SKM-1 treated with dmso at 0.1 percent for 144 hours (cell line): ENCODE measurements at regions not wholly inside any gene's neighbourhood (a gene's known extent, or its start where the extent isn't known, plus 50 kb on each side); places are given as distances from the start of the nearest gene placed in this dataset.
"Not testable (repeated sequence)": the region's sequence is repeated elsewhere in the genome, so short reads cannot be mapped to it uniquely, and the experiment has no call there.

Experiments
- DNase-seq: peaks from one replicate; lab custom pipeline; 2025; ENCODE audit not compliant: unreplicated experiment; lab: John Stamatoyannopoulos, UW

GRCh38 chr9:104195142-104195541 is 101.0 kb downstream of the SMC2 start:
- DNase-seq, result not testable (repeated sequence)

- no peak for DNase-seq
Observed at GRCh38 chr9:104200456-104200994, 106.4 kb downstream of the SMC2 start.

- DNase-seq, result no peak
Observed at GRCh38 chr9:104206766-104207165, 112.7 kb downstream of the SMC2 start.

- DNase-seq, result no peak
Observed at GRCh38 chr9:104209387-104209786, 115.3 kb downstream of the SMC2 start.

- DNase-seq, result no peak
Observed at GRCh38 chr9:104227108-104227507, 133.0 kb downstream of the SMC2 start.

- DNase-seq, result no peak
Observed at GRCh38 chr9:104232781-104233341, 138.8 kb downstream of the SMC2 start.

- DNase-seq, result no peak
Observed at GRCh38 chr9:104233366-104233765, 139.3 kb downstream of the SMC2 start.

GRCh38 chr9:104234632-104235337 is 140.7 kb downstream of the SMC2 start:
- not testable (repeated sequence) for DNase-seq

- not testable (repeated sequence) for DNase-seq
Observed at GRCh38 chr9:104235347-104236120, 141.4 kb downstream of the SMC2 start.

- DNase-seq, result no peak
Observed at GRCh38 chr9:104238668-104239067, 144.6 kb downstream of the SMC2 start.

GRCh38 chr9:104240890-104241289 is 146.8 kb downstream of the SMC2 start:
- DNase-seq, result no peak

- no peak for DNase-seq
Observed at GRCh38 chr9:104245925-104246324, 151.8 kb downstream of the SMC2 start.

GRCh38 chr9:104247899-104248460 is 153.9 kb downstream of the SMC2 start:
- DNase-seq, result no peak

- DNase-seq, result no peak
Observed at GRCh38 chr9:104256031-104256695, 162.1 kb downstream of the SMC2 start.

GRCh38 chr9:104256696-104257062 is 162.6 kb downstream of the SMC2 start:
- DNase-seq, result no peak

GRCh38 chr9:104258296-104259011 is 164.3 kb downstream of the SMC2 start:
- no peak for DNase-seq

GRCh38 chr9:104260004-104260403 is 165.9 kb downstream of the SMC2 start:
- no peak for DNase-seq

- no peak for DNase-seq
Observed at GRCh38 chr9:104263942-104264341, 169.8 kb downstream of the SMC2 start.

GRCh38 chr9:104264431-104264830 is 170.3 kb downstream of the SMC2 start:
- no peak for DNase-seq

- no peak for DNase-seq
Observed at GRCh38 chr9:104269374-104269773, 175.3 kb downstream of the SMC2 start.
